Endothelial cell of umbilical vein (primary cell): ENCODE measurements at regions not wholly inside any gene's neighbourhood (a gene's known extent, or its start where the extent isn't known, plus 50 kb on each side); places are given as distances from the start of the nearest gene placed in this dataset.

Experiments
- BruUV-seq: library from RNA; stranded (reverse); fragments of 400-500 nt; replicated peaks from 2 replicates; lab custom pipeline; 2021; lab: Mats Ljungman, UMichigan
- CTCF ChIA-PET: fragments of 300-600, 350-600 bp; sonication (Branson Sonifier 250); formaldehyde crosslinking; loops from one replicate; lab custom pipeline; 2021; ENCODE audit warnings: antibody characterized with exemption, inconsistent platforms; lab: Charles Lee
- POLR2A ChIA-PET: fragments of 300-600, 350-600 bp; sonication (Branson Sonifier 250); formaldehyde crosslinking; loops from one replicate; lab custom pipeline; 2021; ENCODE audit warnings: antibody characterized with exemption, inconsistent platforms; lab: Charles Lee
- DNase-seq: peaks from one replicate; pipeline ENCODE4 v3.0.0-alpha.2; 2011; ENCODE audit warnings: low read depth, low spot score
- FAIRE-seq: peaks from 2 replicates; lab custom pipeline; 2011; peaks lifted over from hg19 to GRCh38; lab: Jason Lieb, UNC
- H2AFZ ChIP-seq: 2 replicates; pipeline ENCODE4 v1.6.0; 2012; ENCODE audit warnings: low read depth, low read length, control low read depth, inconsistent platforms
- H3K27ac ChIP-seq: 2 replicates; pipeline ENCODE4 v1.5.1; 2011; ENCODE audit warnings: low read depth, mild to moderate bottlenecking, control low read depth, low read length, moderate library complexity; ENCODE audit not compliant: insufficient read depth
- H3K27me3 ChIP-seq, 2 experiments: 2 replicates each; pipeline versions ENCODE4 v1.6.0 to v1.6.1; 2011; ENCODE audit warnings: low read length in 2 of 2, mixed read lengths in 1 of 2; ENCODE audit not compliant: control insufficient read depth in 2 of 2, insufficient read depth in 2 of 2
- H3K36me3 ChIP-seq, 2 experiments: 2 replicates in 1 of 2; 3 replicates in 1 of 2; pipeline ENCODE4 v1.5.1; 2011; ENCODE audit warnings: low read length in 2 of 2, mild to moderate bottlenecking in 1 of 2, moderate library complexity in 1 of 2; ENCODE audit not compliant: control insufficient read depth in 2 of 2, insufficient read depth in 2 of 2; ENCODE audit errors: extremely low read depth in 1 of 2
- H3K4me1 ChIP-seq: 3 replicates; pipeline ENCODE4 v1.5.1; 2011; ENCODE audit warnings: mild to moderate bottlenecking, low read length; ENCODE audit not compliant: control insufficient read depth, insufficient read depth; ENCODE audit errors: extremely low read depth
- H3K4me2 ChIP-seq: 2 replicates; pipeline ENCODE4 v1.6.1; 2011; ENCODE audit warnings: low read length, control low read depth, mixed read lengths; ENCODE audit not compliant: insufficient read depth
- H3K4me3 ChIP-seq, 3 experiments: fragments of 200-600 bp in 1 of 3; sonication (generic), shearing (Covaris generic) in 1 of 3; replicated peaks in 1 of 3; 2 replicates each; pipeline ENCODE4 v1.5.1; 2011 to 2016; ENCODE audit warnings: control low read depth in 3 of 3, low read length in 3 of 3, mild to moderate bottlenecking in 2 of 3, inconsistent platforms in 1 of 3, low read depth in 1 of 3, moderate library complexity in 1 of 3; ENCODE audit not compliant: insufficient read depth in 1 of 3
- H3K79me2 ChIP-seq: 2 replicates; pipeline ENCODE4 v1.6.0; 2012; ENCODE audit warnings: low read length, inconsistent platforms; ENCODE audit not compliant: control insufficient read depth, insufficient read depth
- H3K9ac ChIP-seq: replicated peaks from 2 replicates; pipeline ENCODE3; 2011; ENCODE audit warnings: low read length, control low read depth; ENCODE audit not compliant: insufficient read depth; ENCODE audit errors: extremely low read depth
- H3K9me1 ChIP-seq: replicated peaks from 3 replicates; pipeline ENCODE4 v1.6.0; 2011; ENCODE audit warnings: mild to moderate bottlenecking, low read length; ENCODE audit not compliant: control insufficient read depth, insufficient read depth; ENCODE audit errors: extremely low read depth
- H3K9me3 ChIP-seq: replicated peaks from 2 replicates; pipeline ENCODE4 v1.5.1; 2012; ENCODE audit warnings: low read length, inconsistent platforms; ENCODE audit not compliant: control insufficient read depth, insufficient read depth
- H4K20me1 ChIP-seq: replicated peaks from 2 replicates; pipeline ENCODE3; 2011; ENCODE audit warnings: mild to moderate bottlenecking, low read length; ENCODE audit not compliant: control insufficient read depth, insufficient read depth; ENCODE audit errors: extremely low read depth
- EZH2 ChIP-seq: IDR thresholded peaks from 2 replicates; pipeline ENCODE4 v1.6.1; 2012; ENCODE audit warnings: borderline replicate concordance, low read depth, mild to moderate bottlenecking, moderate library complexity, low read length, inconsistent platforms; ENCODE audit not compliant: severe bottlenecking
- FOS ChIP-seq: IDR thresholded peaks from 2 replicates; pipeline ENCODE4 v1.6.1; 2011; ENCODE audit warnings: mild to moderate bottlenecking, low read length, moderate library complexity, borderline replicate concordance; ENCODE audit not compliant: insufficient read depth
- GATA2 ChIP-seq: IDR thresholded peaks from 2 replicates; pipeline ENCODE4 v1.7.0; 2011; ENCODE audit warnings: low read depth, mild to moderate bottlenecking, moderate library complexity, mixed read lengths, low read length; ENCODE audit not compliant: insufficient read length, insufficient read depth
- JUN ChIP-seq: IDR thresholded peaks from 2 replicates; pipeline ENCODE4 v1.6.1; 2011; ENCODE audit warnings: borderline replicate concordance, low read depth; ENCODE audit not compliant: insufficient read length, insufficient read depth
- MYC ChIP-seq: IDR thresholded peaks from one replicate; pipeline ENCODE4 v1.6.1; 2011; ENCODE audit warnings: mild to moderate bottlenecking, low read depth, low read length
- POLR2A ChIP-seq: IDR thresholded peaks from 2 replicates; pipeline ENCODE4 v1.6.1; 2012; ENCODE audit warnings: low read depth, mild to moderate bottlenecking, control low read depth, low read length
- POLR2AphosphoS5 ChIP-seq: IDR thresholded peaks from 2 replicates; pipeline ENCODE4 v1.6.1; 2012; ENCODE audit warnings: low read depth, mild to moderate bottlenecking, control low read depth, low read length, moderate library complexity; ENCODE audit not compliant: insufficient read depth
- dilution Hi-C: fragments of 300-500 bp; cut with MboI; formaldehyde crosslinking; loops from one replicate; pipeline ENCODE4 v1.15.0; 2019; ENCODE audit warnings: low sequenced_read_pairs; ENCODE audit not compliant: extremely low pct_ligation_motif_present
- intact Hi-C: fragments of 100-400 bp; cut with micrococcal nuclease; formaldehyde crosslinking; loops from one replicate; pipeline ENCODE4 v1.10.0; 2022
- TF ChIP-seq, protein P1 (sequence below), 2 donors: IDR thresholded peaks; 1 replicate in 1 of 2; 2 replicates in 1 of 2; pipeline ENCODE4 v1.5.1; 2011; ENCODE audit warnings: low read length in 2 of 2, mild to moderate bottlenecking in 2 of 2, moderate library complexity in 2 of 2, control low read depth in 1 of 2, inconsistent platforms in 1 of 2, low read depth in 1 of 2; ENCODE audit not compliant: insufficient read depth in 1 of 2; ENCODE audit errors: extremely low read depth in 1 of 2
- TF ChIP-seq, protein P2 (sequence below): IDR thresholded peaks from 2 replicates; pipeline ENCODE4 v1.6.1; 2011; ENCODE audit not compliant: insufficient read depth, insufficient read length

DNA sequence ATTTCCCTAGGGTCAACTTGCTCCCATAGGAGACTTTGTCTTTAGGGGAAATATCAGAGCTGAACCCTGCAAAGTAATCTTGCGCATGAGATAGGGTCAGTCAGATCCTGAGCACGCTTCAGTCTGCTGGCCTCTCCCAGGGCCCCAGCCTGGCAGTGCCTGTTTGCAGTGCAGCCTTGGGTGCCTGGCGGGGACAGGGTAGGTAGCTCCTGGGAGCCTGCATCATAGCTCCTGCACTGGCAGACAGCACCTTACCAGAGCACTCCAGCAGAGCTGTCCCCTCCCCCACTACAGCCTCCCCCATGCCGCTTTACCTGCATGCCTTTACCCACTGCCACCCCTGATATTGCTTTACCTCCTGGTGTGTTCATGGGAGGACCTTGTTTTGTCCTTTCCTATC lies 237.3 kb downstream of the CCDC59 start:
- no TSS peak for BruUV-seq
- no peak for DNase-seq
- no peak for FAIRE-seq
- Histone ChIP-seq H3K79me2 (no peaks in the 10 kb centered on the region), H3K4me2 (no peak overlapping the region), H3K9me3 (peaks cover 7% of the 10 kb centered on the region), H2AFZ (no peak overlapping the region), H3K27ac (no peak overlapping the region), H3K9ac (no peak overlapping the region), H4K20me1 (no peaks in the 10 kb centered on the region), H3K36me3 (no peaks in the 10 kb centered on the region), H3K27me3 (no peaks in the 10 kb centered on the region), H3K4me1 (no peaks in the 10 kb centered on the region), H3K4me3 (no peak overlapping the region), H3K9me1 (no peaks in the 10 kb centered on the region)
- dilution Hi-C loops (no loop called here), intact Hi-C loops (no loop called here)
- ChIA-PET POLR2A (no interaction called here), CTCF (no interaction called here)
- TF ChIP-seq JUN: no peak
- TF ChIP-seq POLR2AphosphoS5: no peak
- TF ChIP-seq GATA2: no peak
- no peak for TF ChIP-seq POLR2A
- TF ChIP-seq FOS: no peak
- TF ChIP-seq EZH2: no peak
- TF ChIP-seq, protein P1, sequence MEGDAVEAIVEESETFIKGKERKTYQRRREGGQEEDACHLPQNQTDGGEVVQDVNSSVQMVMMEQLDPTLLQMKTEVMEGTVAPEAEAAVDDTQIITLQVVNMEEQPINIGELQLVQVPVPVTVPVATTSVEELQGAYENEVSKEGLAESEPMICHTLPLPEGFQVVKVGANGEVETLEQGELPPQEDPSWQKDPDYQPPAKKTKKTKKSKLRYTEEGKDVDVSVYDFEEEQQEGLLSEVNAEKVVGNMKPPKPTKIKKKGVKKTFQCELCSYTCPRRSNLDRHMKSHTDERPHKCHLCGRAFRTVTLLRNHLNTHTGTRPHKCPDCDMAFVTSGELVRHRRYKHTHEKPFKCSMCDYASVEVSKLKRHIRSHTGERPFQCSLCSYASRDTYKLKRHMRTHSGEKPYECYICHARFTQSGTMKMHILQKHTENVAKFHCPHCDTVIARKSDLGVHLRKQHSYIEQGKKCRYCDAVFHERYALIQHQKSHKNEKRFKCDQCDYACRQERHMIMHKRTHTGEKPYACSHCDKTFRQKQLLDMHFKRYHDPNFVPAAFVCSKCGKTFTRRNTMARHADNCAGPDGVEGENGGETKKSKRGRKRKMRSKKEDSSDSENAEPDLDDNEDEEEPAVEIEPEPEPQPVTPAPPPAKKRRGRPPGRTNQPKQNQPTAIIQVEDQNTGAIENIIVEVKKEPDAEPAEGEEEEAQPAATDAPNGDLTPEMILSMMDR (IDR thresholded peaks at IDR 0.05; ENCODE audit: extremely low read depth in 1 of 2, insufficient read depth in 1 of 2, low read depth in 1 of 2, low read length in 2 of 2): no peak
- TF ChIP-seq, protein P2, sequence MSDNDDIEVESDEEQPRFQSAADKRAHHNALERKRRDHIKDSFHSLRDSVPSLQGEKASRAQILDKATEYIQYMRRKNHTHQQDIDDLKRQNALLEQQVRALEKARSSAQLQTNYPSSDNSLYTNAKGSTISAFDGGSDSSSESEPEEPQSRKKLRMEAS: no peak
- no peak for TF ChIP-seq MYC
